Activated CD4-positive, alpha-beta T cell treated with anti-CD3 and anti-CD28 coated beads, Interleukin-2, Interleukin-4, amounts not matched to agents 100 ng/mL and 50 ng/mL, durations not matched to agents 16 hours and 8 hours (primary cell): ENCODE measurements at regions not wholly inside any gene's neighbourhood (a gene's known extent, or its start where the extent isn't known, plus 50 kb on each side); places are given as distances from the start of the nearest gene placed in this dataset.
"Not testable (repeated sequence)": the region's sequence is repeated elsewhere in the genome, so short reads cannot be mapped to it uniquely, and the experiment has no call there.

Source experiments
- DNase-seq: peaks from one replicate; pipeline ENCODE4 v3.0.0-alpha.2; 2020; ENCODE audit warnings: low spot score

GRCh38 chr2:176854062-176854461, 358.5 kb upstream of the HNRNPA3 start:
- DNase-seq = no peak

GRCh38 chr2:176854878-176855277, 357.7 kb upstream of the HNRNPA3 start:
- DNase-seq = peak; percentile 19

GRCh38 chr2:176856683-176857082, 355.9 kb upstream of the HNRNPA3 start:
- no peak for DNase-seq

GRCh38 chr2:176865336-176865735, 347.3 kb upstream of the HNRNPA3 start:
- no peak for DNase-seq

GRCh38 chr2:176872406-176872805, 340.2 kb upstream of the HNRNPA3 start:
- DNase-seq = no peak

- no peak for DNase-seq
Observed at GRCh38 chr2:176873403-176873802, 339.2 kb upstream of the HNRNPA3 start.

GRCh38 chr2:176876493-176877103, 336.0 kb upstream of the HNRNPA3 start:
- DNase-seq = peak; percentile 6

- no peak for DNase-seq
Observed at GRCh38 chr2:176879426-176879995, 333.1 kb upstream of the HNRNPA3 start.

GRCh38 chr2:176882045-176882444, 330.5 kb upstream of the HNRNPA3 start:
- not testable (repeated sequence) for DNase-seq

- no peak for DNase-seq
Observed at GRCh38 chr2:176885001-176885643, 327.5 kb upstream of the HNRNPA3 start.

GRCh38 chr2:176885661-176886060, 326.9 kb upstream of the HNRNPA3 start:
- no peak for DNase-seq

GRCh38 chr2:176891105-176891504, 321.5 kb upstream of the HNRNPA3 start:
- DNase-seq = no peak

- no peak for DNase-seq
Observed at GRCh38 chr2:176891857-176892256, 320.7 kb upstream of the HNRNPA3 start.

GRCh38 chr2:176892676-176893226, 319.8 kb upstream of the HNRNPA3 start:
- DNase-seq = no peak

- DNase-seq = no peak
Observed at GRCh38 chr2:176895158-176895557, 317.4 kb upstream of the HNRNPA3 start.

- DNase-seq = no peak
Observed at GRCh38 chr2:176902454-176902853, 310.1 kb upstream of the HNRNPA3 start.

- DNase-seq = not testable (repeated sequence)
Observed at GRCh38 chr2:176904053-176904452, 308.5 kb upstream of the HNRNPA3 start.

- DNase-seq = no peak
Observed at GRCh38 chr2:176907341-176907740, 305.3 kb upstream of the HNRNPA3 start.

- DNase-seq = no peak
Observed at GRCh38 chr2:176910828-176911227, 301.8 kb upstream of the HNRNPA3 start.

GRCh38 chr2:176913955-176914354, 298.6 kb upstream of the HNRNPA3 start:
- no peak for DNase-seq

- DNase-seq = no peak
Observed at GRCh38 chr2:176914371-176914770, 298.2 kb upstream of the HNRNPA3 start.

- DNase-seq = not testable (repeated sequence)
Observed at GRCh38 chr2:176922545-176922944, 290.0 kb upstream of the HNRNPA3 start.

GRCh38 chr2:176923205-176923604, 289.4 kb upstream of the HNRNPA3 start:
- no peak for DNase-seq
